ENCODE measurements at regions not wholly inside any gene's neighbourhood (a gene's known extent, or its start where the extent isn't known, plus 50 kb on each side); places are given as distances from the start of the nearest gene placed in this dataset.

GRCh38 chr9:38160613-38161215 is 91.7 kb upstream of the SHB start:
- intact Hi-C loops (cut with micrococcal nuclease; ENCODE audit: unreplicated experiment) (no loop called here), in situ Hi-C loops (cut with HindIII; ENCODE audit: low pct_unique_long_range_greater_than_20kb, low sequenced_read_pairs) (no loop called here)
- Histone ChIP-seq H3K27me3 (ENCODE audit: control insufficient read depth, insufficient read depth, low read length) (no peaks in the 10 kb centered on the region), H3K36me3 (ENCODE audit: control insufficient read depth, insufficient read depth, low read length) (no peaks in the 10 kb centered on the region), H3K4me1 (ENCODE audit: control insufficient read depth, insufficient read depth, low read length) (no peaks in the 10 kb centered on the region), H3K9me3 (ENCODE audit: control insufficient read depth, insufficient read depth, low read depth, low read length) (no peaks in the 10 kb centered on the region), H3K4me3 (ENCODE audit: low read depth in 2 of 2, low read length in 2 of 2) (no peak overlapping the region), H3K27ac (ENCODE audit: low read length) (no peak overlapping the region)
- TF ChIP-seq TCF7L2 (IDR thresholded peaks at IDR 0.05; ENCODE audit: low read depth, low read length): no peak
- TF ChIP-seq CTCF (IDR thresholded peaks at IDR 0.05): peak; percentile 88
- DNase-seq (ENCODE audit: low read depth, low spot score) (no peak), ATAC-seq (peak; percentile 72; the same call in 1 of the 2 replicates)
- BruUV-seq (replicated peaks): no TSS peak
- ChIA-PET POLR2A (no interaction called here), CTCF (no interaction called here)

GRCh38 chr9:38159599-38159998 is 90.6 kb upstream of the SHB start:
- no peaks in the 10 kb centered on the region for H3K9me3 ChIP-seq (ENCODE audit: control insufficient read depth, insufficient read depth, low read depth, low read length)
- intact Hi-C loops (cut with micrococcal nuclease; ENCODE audit: unreplicated experiment) (no loop called here), in situ Hi-C loops (cut with HindIII; ENCODE audit: low pct_unique_long_range_greater_than_20kb, low sequenced_read_pairs) (no loop called here)
- BruUV-seq (replicated peaks): no TSS peak
- H3K27ac ChIP-seq (ENCODE audit: low read length): no peak overlapping the region
- CTCF ChIA-PET: interaction anchor here (0.6 kb wide), 1 partner anchor 153 kb away, joined by 3 read pairs; no protein-coding TSS in a partner anchor
- H3K36me3 ChIP-seq (ENCODE audit: control insufficient read depth, insufficient read depth, low read length): no peaks in the 10 kb centered on the region
- H3K4me3 ChIP-seq (ENCODE audit: low read depth in 2 of 2, low read length in 2 of 2): no peak overlapping the region
- ATAC-seq (no peak), DNase-seq (ENCODE audit: low read depth, low spot score) (no peak)
- POLR2A ChIA-PET: no interaction called here
- no peaks in the 10 kb centered on the region for H3K27me3 ChIP-seq (ENCODE audit: control insufficient read depth, insufficient read depth, low read length)
- no peaks in the 10 kb centered on the region for H3K4me1 ChIP-seq (ENCODE audit: control insufficient read depth, insufficient read depth, low read length)
- TF ChIP-seq SIN3A (IDR thresholded peaks at IDR 0.05; ENCODE audit: borderline replicate concordance, insufficient read depth, low read depth, low read length) (no peak), POLR2AphosphoS5 (IDR thresholded peaks at IDR 0.05; ENCODE audit: low read depth, low read length) (no peak), TCF7L2 (IDR thresholded peaks at IDR 0.05; ENCODE audit: low read depth, low read length) (no peak), CTCF (IDR thresholded peaks at IDR 0.05) (no peak)
- TF ChIP-seq, protein P1, sequence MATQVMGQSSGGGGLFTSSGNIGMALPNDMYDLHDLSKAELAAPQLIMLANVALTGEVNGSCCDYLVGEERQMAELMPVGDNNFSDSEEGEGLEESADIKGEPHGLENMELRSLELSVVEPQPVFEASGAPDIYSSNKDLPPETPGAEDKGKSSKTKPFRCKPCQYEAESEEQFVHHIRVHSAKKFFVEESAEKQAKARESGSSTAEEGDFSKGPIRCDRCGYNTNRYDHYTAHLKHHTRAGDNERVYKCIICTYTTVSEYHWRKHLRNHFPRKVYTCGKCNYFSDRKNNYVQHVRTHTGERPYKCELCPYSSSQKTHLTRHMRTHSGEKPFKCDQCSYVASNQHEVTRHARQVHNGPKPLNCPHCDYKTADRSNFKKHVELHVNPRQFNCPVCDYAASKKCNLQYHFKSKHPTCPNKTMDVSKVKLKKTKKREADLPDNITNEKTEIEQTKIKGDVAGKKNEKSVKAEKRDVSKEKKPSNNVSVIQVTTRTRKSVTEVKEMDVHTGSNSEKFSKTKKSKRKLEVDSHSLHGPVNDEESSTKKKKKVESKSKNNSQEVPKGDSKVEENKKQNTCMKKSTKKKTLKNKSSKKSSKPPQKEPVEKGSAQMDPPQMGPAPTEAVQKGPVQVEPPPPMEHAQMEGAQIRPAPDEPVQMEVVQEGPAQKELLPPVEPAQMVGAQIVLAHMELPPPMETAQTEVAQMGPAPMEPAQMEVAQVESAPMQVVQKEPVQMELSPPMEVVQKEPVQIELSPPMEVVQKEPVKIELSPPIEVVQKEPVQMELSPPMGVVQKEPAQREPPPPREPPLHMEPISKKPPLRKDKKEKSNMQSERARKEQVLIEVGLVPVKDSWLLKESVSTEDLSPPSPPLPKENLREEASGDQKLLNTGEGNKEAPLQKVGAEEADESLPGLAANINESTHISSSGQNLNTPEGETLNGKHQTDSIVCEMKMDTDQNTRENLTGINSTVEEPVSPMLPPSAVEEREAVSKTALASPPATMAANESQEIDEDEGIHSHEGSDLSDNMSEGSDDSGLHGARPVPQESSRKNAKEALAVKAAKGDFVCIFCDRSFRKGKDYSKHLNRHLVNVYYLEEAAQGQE (IDR thresholded peaks at IDR 0.05; ENCODE audit: insufficient read depth in 1 of 2, low read depth in 2 of 2, low read length in 1 of 2): no peak
